DMS153 (cell line): ENCODE measurements at regions not wholly inside any gene's neighbourhood (a gene's known extent, or its start where the extent isn't known, plus 50 kb on each side); places are given as distances from the start of the nearest gene placed in this dataset.
"Not testable (repeated sequence)": the region's sequence is repeated elsewhere in the genome, so short reads cannot be mapped to it uniquely, and the experiment has no call there.

ENCODE experiments used
- DNase-seq: peaks from one replicate; lab custom pipeline; 2025; lab: John Stamatoyannopoulos, UW

DNA sequence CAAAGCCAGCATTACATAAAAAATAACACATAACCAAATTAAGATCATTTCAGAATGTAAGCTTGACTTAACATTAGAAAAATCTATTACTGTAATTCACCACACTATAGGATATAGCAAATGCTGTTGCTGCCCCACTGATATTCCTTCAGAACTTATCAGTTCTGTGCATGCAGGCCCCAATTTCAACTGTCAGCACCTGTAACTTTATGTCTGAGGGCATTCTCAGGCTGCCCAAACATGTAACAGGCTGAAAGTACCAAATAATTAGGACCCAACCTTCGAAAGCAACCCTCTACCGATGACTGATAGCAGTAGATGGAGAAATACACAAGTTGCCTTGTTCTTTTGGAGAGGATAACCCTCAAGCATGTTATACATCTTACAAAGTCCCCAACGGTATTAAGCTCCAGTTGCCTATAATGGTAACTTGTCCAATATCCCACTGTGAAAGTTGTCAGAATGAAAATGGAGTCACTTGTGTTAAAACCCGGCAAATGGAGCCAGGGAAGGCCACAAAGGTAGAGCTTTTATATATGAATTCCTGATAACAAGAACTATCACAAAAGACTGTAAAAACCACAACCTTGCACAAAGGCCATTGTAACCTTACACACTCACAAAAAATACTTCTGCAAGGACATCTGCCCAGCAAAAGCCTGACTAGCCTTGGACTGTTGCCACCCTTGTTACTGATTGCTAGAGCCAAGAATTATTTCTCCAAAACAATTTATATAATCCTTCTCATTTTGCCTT lies 66.9 kb upstream of the ZNF746 start:
- no peak for DNase-seq

DNA sequence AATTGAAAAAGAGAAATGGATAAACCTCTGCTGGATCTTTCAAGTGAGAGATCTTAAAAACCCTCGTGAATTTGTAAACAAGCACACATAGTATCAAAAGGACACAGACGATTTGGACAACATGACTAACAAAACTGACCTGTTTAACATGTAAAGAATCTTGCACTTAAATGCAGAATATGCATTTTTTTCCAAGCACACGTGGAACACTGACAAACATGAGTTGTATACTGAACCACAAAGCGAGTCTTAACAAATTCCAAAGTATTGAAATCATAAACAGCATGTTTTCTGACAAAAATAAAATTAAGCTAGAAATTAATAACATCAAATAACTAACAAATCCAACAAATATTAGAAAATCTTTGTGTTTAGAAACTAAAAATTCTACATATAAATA lies 65.0 kb upstream of the ZNF746 start:
- no peak for DNase-seq

DNA sequence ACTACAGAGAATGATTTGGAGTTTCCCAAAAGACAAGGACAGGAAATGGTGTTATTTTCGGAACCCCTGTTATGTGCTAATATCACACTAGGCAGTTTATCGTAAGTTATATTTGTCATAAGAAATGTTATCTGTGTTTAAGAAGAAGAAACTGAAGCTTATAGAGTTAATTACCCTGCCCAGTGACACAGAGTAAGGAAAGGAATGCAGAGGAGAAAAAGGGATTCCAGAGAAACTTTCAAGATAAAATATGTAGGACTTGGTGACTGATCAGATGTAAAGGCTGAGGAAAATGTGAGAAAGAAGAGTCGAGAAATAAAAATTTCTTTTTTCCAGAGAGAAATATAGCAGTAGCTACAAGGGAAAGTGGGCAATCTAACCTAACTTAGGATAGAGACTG lies 63.5 kb upstream of the ZNF746 start:
- no peak for DNase-seq

DNA sequence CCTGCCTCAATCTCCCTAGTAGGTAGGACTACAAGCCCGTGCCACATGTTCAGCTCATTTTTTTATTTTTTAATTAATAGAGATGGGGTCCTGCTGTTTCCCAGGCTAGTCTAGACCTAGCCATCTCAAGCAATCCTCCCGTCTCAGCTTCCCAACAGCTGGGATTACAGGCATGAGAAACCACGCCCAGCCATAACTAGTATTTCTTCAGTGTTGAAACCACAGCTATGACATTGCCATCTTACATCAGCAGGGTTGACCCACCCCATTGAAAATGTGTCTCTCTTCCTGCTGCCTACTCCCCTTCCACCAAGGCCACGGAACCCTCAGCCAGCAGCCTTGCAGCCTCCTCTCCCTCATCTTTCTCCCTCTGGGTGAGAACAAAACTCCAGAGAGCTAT lies 62.1 kb upstream of the ZNF746 start:
- no peak for DNase-seq

DNA sequence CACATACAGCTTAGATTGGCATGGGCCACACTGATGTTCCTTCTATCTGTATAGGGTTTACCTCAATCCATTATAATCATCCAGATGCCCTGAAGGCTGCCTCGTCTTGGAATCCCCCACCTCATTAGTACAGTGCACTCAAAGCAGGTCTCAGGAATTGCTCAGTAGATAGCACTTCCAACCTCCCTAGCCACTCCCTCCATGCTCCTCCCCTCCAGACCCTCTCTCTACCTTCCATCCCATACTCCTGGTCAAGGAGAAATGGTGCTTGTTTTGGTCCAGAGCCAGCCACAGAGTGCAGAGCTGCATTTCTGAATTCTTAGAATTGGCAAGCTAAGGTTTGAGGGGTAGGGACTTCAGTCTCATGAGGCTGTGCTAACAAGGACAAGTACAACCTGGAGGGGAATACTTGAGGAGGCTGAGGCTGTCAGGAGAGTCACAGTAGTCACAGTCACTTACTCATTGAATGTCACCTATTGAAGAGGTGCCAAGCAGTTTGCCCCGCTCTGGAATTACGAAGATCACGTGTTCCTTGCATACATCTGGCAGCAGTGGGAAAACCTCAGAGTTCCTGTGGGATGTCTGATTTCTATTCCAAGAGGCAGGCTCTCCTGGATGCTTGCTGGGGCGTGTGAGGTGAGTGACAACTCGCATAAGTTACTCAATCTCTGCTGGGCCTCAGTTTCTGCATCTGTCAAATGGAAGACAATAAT lies 60.7 kb upstream of the ZNF746 start:
- no peak for DNase-seq

DNA sequence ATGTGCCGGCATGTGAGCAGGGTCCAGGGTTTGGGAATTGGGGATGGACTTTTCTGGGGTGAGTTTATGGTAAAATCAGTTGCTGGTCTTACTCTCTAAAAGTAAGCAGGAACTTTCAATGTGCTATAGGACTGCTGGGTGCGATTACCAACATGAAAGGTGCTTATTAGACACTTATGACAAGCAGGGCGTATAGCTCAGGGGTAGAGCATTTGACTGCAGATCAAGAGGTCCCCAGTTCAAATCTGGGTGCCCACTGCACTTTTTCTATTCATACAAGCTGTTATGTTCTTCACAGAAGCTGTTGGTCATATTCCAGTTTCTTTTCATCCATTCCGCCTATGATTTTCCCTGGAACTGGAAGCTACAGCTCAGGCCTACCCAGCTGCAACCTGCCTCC lies 58.9 kb upstream of the ZNF746 start:
- not testable (repeated sequence) for DNase-seq

DNA sequence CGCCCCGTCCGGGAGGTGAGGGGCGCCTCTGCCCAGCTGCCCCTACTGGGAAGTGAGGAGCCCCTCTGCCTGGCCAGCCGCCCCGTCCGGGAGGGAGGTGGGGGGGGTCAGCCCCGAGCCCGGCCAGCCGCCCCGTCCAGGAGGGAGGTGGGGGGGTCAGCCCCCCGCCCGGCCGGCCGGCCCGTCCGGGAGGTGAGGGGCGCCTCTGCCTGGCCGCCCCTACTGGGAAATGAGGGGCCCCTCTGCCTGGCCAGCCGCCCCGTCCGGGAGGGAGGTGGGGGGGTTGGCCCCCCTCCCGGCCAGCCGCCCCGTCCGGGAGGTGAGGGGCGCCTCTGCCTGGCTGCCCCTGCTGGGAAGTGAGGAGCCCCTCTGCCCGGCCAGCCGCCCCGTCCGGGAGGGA lies 57.2 kb upstream of the ZNF746 start:
- not testable (repeated sequence) for DNase-seq

DNA sequence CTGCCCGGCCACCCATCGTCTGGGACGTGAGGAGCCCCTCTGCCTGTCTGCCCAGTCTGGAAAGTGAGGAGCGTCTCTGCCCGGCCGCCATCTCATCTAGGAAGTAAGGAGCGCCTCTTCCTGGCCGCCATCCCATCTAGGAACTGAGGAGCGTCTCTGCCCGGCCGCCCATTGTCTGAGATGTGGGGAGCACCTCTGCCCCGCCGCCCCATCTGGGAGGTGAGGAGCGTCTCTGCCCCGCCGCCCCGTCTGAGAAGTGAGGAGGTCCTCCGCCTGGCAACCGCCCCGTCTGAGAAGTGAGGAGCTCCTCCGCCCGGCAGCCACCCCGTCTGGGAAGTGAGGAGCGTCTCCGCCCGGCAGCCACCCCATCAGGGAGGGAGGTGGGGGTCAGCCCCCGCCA lies 56.4 kb upstream of the ZNF746 start:
- DNase-seq = not testable (repeated sequence)

DNA sequence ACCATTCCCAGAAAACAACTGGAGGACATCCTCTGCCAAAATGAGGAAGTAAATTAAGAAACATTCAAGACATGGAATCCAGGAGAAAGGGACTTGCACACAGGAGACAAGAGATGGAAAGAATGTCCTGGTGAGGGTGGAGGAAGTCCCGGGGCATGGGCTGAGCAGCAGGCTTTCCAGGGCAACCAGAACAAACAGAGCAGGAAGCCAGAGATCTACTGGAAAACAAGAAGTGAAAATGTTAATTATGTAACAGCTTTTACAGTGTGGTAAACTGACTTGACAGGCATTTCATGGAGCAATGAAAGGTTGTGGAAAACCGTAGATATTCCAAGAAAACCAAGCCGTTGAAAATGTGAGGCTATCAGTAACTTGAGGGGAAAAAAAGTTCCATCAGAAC lies 55.2 kb upstream of the ZNF746 start:
- no peak for DNase-seq
